ENCODE measurements at regions not wholly inside any gene's neighbourhood (a gene's known extent, or its start where the extent isn't known, plus 50 kb on each side); places are given as distances from the start of the nearest gene placed in this dataset.

DNA sequence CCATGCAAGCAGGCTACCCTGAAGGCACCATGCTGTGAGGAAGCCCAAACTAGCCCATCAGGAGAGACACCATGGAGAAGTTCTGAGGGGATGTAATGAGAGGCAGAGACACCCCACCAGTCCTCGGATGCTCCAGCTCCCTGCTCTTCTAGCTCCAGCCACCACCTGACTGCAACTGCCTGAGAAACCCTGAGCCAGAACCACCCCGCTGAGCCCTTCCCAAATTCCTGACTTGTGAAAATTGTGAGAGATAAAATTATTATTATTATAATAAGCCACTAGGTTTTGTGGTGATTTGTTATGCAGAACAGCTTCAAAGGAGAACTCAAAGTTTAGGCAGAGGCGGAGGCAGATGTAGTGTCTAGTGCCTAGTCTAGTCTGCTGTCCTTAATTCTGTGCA, 67.1 kb upstream of the HK2 start:
- H3K9me3 ChIP-seq (ENCODE audit: low read depth), result no peaks in the 10 kb centered on the region
- TF ChIP-seq, protein P1, sequence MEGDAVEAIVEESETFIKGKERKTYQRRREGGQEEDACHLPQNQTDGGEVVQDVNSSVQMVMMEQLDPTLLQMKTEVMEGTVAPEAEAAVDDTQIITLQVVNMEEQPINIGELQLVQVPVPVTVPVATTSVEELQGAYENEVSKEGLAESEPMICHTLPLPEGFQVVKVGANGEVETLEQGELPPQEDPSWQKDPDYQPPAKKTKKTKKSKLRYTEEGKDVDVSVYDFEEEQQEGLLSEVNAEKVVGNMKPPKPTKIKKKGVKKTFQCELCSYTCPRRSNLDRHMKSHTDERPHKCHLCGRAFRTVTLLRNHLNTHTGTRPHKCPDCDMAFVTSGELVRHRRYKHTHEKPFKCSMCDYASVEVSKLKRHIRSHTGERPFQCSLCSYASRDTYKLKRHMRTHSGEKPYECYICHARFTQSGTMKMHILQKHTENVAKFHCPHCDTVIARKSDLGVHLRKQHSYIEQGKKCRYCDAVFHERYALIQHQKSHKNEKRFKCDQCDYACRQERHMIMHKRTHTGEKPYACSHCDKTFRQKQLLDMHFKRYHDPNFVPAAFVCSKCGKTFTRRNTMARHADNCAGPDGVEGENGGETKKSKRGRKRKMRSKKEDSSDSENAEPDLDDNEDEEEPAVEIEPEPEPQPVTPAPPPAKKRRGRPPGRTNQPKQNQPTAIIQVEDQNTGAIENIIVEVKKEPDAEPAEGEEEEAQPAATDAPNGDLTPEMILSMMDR (IDR thresholded peaks at IDR 0.05; ENCODE audit: low read depth, low read length), result no peak

DNA sequence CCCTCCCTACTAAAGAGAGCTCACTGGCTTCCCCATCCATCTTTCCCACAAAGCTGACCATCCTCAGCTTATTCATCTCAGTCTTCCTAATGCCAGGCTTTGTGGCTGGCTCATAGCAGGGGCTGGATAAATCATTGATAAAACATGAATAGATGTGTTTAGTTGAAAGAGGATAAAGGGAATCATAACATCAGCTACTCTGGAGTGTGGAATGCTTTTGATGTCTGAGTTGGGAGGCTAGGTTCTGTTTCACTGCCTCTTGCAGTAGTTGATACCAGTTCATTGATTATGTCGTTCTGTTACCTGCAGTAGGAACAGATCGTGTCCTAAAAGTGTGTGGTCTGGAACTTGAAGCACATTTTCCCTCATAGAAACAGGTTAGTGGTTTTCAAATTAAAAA, 66.3 kb upstream of the HK2 start:
- TF ChIP-seq, protein P1 (IDR thresholded peaks at IDR 0.05; ENCODE audit: low read depth, low read length), result no peak
- DNase-seq (ENCODE audit: low read depth in 1 of 2, low spot score in 1 of 2), result no peak
- H3K27ac ChIP-seq, result peak overlapping the region; percentile 86
- no peaks in the 10 kb centered on the region for H3K9me3 ChIP-seq (ENCODE audit: low read depth)
- H3K4me3 ChIP-seq, result no peak overlapping the region
- peaks cover 19% of the 10 kb centered on the region for H3K4me1 ChIP-seq (ENCODE audit: low read depth)
- no peaks in the 10 kb centered on the region for H3K36me3 ChIP-seq
- H3K27me3 ChIP-seq, result no peaks in the 10 kb centered on the region

More for the DNA sequence above, 67.1 kb upstream of the HK2 start:
- Histone ChIP-seq H3K36me3 (no peaks in the 10 kb centered on the region), H3K4me1 (ENCODE audit: low read depth) (peaks cover 19% of the 10 kb centered on the region), H3K27ac (no peak overlapping the region), H3K4me3 (no peak overlapping the region), H3K27me3 (no peaks in the 10 kb centered on the region)
- DNase-seq (ENCODE audit: low read depth in 1 of 2, low spot score in 1 of 2), result no peak

DNA sequence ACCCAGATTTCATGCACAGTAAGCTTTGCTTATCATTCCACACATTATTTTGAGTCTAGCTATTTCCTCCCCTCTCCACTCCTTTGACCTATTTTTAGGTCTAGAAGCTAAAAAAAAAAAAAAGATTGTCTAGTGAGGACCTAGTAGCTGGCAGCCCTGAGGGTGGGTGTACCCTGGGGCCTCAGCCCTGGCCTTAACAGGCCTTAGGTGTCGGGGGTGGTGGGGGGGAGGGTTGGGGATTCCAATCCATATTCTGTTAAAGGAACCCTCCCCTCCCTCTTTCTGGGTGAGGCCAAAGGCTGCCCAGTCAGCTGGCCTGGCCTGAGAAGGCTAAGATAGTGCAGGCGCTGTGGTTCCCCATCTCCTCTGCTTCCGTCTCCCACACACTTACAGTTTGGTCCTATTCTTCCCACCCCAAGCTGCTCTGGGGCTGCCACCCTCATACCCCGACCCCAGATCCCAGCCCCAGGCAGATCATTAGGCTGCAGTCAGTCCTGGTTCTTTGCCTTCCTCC, 65.5 kb upstream of the HK2 start:
- no peaks in the 10 kb centered on the region for H3K36me3 ChIP-seq
- peaks cover 19% of the 10 kb centered on the region for H3K4me1 ChIP-seq (ENCODE audit: low read depth)
- TF ChIP-seq, protein P1 (IDR thresholded peaks at IDR 0.05; ENCODE audit: low read depth, low read length), result no peak
- DNase-seq (ENCODE audit: low read depth in 1 of 2, low spot score in 1 of 2), result peak; percentile 73 to 74
- H3K9me3 ChIP-seq (ENCODE audit: low read depth), result no peaks in the 10 kb centered on the region
- no peaks in the 10 kb centered on the region for H3K27me3 ChIP-seq
- peak overlapping the region; percentile 2 for H3K4me3 ChIP-seq
- peak overlapping the region; percentile 86 for H3K27ac ChIP-seq

DNA sequence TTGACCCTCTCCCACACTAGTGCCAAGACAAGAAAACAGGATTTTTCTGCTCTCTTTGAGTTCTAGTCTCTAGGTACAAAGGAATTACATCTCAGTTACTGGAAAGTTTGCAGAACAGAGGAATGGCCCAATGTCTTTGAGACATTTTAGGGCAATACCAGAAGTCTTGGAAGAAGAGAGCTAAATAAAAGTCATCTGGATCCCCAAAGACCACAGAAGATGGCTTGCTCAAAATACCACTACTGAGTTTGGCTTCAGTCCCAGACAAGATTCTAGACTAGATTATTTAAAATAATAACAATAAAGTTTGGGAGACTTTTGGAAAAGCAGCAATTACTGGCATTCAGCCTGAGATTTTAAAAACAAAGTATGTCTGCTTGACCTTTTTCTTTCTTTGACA, 61.9 kb upstream of the HK2 start:
- Histone ChIP-seq H3K4me1 (ENCODE audit: low read depth) (peaks cover 19% of the 10 kb centered on the region), H3K9me3 (ENCODE audit: low read depth) (no peaks in the 10 kb centered on the region), H3K4me3 (no peak overlapping the region), H3K27ac (no peak overlapping the region), H3K36me3 (no peaks in the 10 kb centered on the region), H3K27me3 (no peaks in the 10 kb centered on the region)
- TF ChIP-seq, protein P1 (IDR thresholded peaks at IDR 0.05; ENCODE audit: low read depth, low read length), result no peak
- peak in 1 of 2 donors; percentile 22 for DNase-seq (ENCODE audit: low read depth in 1 of 2, low spot score in 1 of 2)

DNA sequence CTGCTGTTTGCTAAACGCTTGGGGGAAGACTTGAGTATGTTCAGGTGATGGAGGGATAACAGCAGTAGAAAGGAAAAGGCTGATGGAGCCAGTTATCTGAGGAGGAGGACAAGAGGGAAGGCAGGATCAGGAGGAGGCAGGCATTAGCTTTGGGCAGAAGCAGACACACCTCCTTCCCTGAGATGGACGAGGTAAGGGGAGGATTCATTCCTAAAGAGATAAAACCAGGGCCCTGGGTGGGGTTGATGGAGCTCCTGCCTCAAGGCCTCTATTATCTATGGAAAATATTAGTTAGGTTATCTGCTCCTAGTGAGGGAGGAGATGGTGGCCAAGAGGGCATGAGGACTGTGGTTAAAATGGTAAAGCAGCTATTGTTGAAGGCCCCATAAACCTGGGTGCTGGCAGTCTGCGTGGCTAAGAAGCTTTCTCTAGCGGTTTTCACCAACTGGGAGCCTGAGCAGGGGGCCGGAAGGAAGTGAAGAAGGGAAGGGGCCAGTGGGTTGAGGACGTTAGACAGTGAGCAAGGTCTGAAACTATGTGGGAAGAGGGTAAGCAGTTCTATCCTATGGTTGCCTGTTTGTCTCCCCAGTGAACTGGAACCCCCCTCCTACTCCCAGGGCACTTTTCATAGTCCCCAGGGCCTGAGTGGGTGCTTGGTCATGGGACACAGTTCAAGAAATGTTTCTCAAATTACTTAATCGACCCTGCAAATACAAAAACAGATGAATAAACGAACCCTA, 56.6 kb upstream of the HK2 start:
- no peak for DNase-seq (ENCODE audit: low read depth in 1 of 2, low spot score in 1 of 2)

More for the DNA sequence above, 56.6 kb upstream of the HK2 start:
- Histone ChIP-seq H3K36me3 (no peaks in the 10 kb centered on the region), H3K4me3 (no peak overlapping the region), H3K27ac (no peak overlapping the region), H3K4me1 (ENCODE audit: low read depth) (peaks cover 12% of the 10 kb centered on the region), H3K9me3 (ENCODE audit: low read depth) (no peaks in the 10 kb centered on the region), H3K27me3 (no peaks in the 10 kb centered on the region)
- TF ChIP-seq, protein P1 (IDR thresholded peaks at IDR 0.05; ENCODE audit: low read depth, low read length), result no peak

All from cardiac muscle cell (in vitro differentiated cells and primary cell).